A673 (cell line): ENCODE measurements at regions not wholly inside any gene's neighbourhood (a gene's known extent, or its start where the extent isn't known, plus 50 kb on each side); places are given as distances from the start of the nearest gene placed in this dataset.

Source experiments
- CTCF ChIP-seq: fragments of 300-800, 200-600 bp; sonication (generic); conservative IDR thresholded peaks from 2 replicates; pipeline ENCODE4 v1.5.1; 2017; ENCODE audit warnings: low read depth, mild to moderate bottlenecking, antibody characterized with exemption, low read length, moderate library complexity, mixed read lengths
- EZH2 ChIP-seq: fragments of 200-600 bp; sonication (generic); IDR thresholded peaks from 2 replicates; pipeline ENCODE4 v1.6.1; 2017; ENCODE audit warnings: borderline replicate concordance, low read depth, mild to moderate bottlenecking, mixed read lengths, antibody characterized with exemption, low read length; ENCODE audit not compliant: poor library complexity, severe bottlenecking

GRCh38 chr5:34504967-34505366 lies 151.2 kb upstream of the RAI14 start:
- TF ChIP-seq CTCF (no peak), EZH2 (no peak)
